Ovary (tissue), 7 donors: ENCODE measurements at regions not wholly inside any gene's neighbourhood (a gene's known extent, or its start where the extent isn't known, plus 50 kb on each side); places are given as distances from the start of the nearest gene placed in this dataset.
"Not testable (repeated sequence)": the region's sequence is repeated elsewhere in the genome, so short reads cannot be mapped to it uniquely, and the experiment has no call there.

Experiments
- DNase-seq, 5 donors: peaks; one replicate each; pipeline ENCODE4 v3.0.0-alpha.2; 2019 to 2020
- H3K27ac ChIP-seq, 2 donors: fragments of 200-600 bp; one replicate each; pipeline versions ENCODE4 v1.5.1 to v1.8.0; 2019 to 2022
- H3K27me3 ChIP-seq: fragments of 200-600 bp; one replicate; pipeline ENCODE4 v1.8.0; 2022
- H3K36me3 ChIP-seq: fragments of 200-600 bp; sonication (generic); one replicate; pipeline ENCODE4 v1.5.1; 2019
- H3K4me1 ChIP-seq: one replicate; pipeline ENCODE4 v1.8.1; 2013; ENCODE audit warnings: mild to moderate bottlenecking, moderate library complexity; ENCODE audit not compliant: insufficient read depth
- H3K4me3 ChIP-seq: fragments of 200-600 bp; sonication (generic); one replicate; pipeline ENCODE4 v1.5.1; 2017
- H3K9me3 ChIP-seq, 2 donors: fragments of 200-600 bp in 1 of 2; sonication (generic) in 1 of 2; one replicate each; pipeline versions ENCODE4 v1.5.1 to v1.8.1; 2013 to 2019; ENCODE audit warnings: mild to moderate bottlenecking in 1 of 2, moderate library complexity in 1 of 2
- CTCF ChIP-seq, 3 donors: fragments of 450-650 bp in 2 of 3; fragments of 200-600 bp in 1 of 3; IDR thresholded peaks; one replicate each; pipeline versions ENCODE4 v1.5.1 to v1.8.0; 2016 to 2022; ENCODE audit warnings: antibody characterized with exemption in 3 of 3, mild to moderate bottlenecking in 1 of 3
- EP300 ChIP-seq: sonication (generic); formaldehyde crosslinking; IDR thresholded peaks from one replicate; pipeline ENCODE4 v1.6.1; 2017; ENCODE audit warnings: antibody characterized with exemption
- POLR2A ChIP-seq: fragments of 450-650 bp; IDR thresholded peaks from one replicate; pipeline ENCODE4 v1.6.1; 2017; ENCODE audit warnings: antibody characterized with exemption, mild to moderate bottlenecking, moderate library complexity
- WGBS, 3 donors: extraction: QIAGEN DNeasy Blood & Tissue Kit in 1 of 3; methylation state at CpG; one replicate each; pipeline versions ENCODE4 v1.1.5 to v1.1.7; 2013 to 2017; 5-methylcytosine and 5-hydroxymethylcytosine counted together
- intact Hi-C, 4 donors: fragments of 100-400 bp; cut with DNase I; formaldehyde crosslinking; loops; one replicate each; pipeline versions ENCODE4 v1.11.0 to v1.15.1; 2022 to 2023
- donor health status: DM: no; HTN: no; CAD: no; lungs with moderate emphysema.
- donor health status: DM: no; HTN: no; CAD: no.
- donor health status: Bipolar disorder and iron deficiency.
- donor health status: DM: no; HTN: no; CAD: no.
- donor health status: DM: yes; HTN: yes; CAD: no.

GRCh38 chr18:47644896-47645295 lies 285.6 kb downstream of the SMAD2 start:
- DNase-seq: no peak
- Histone ChIP-seq H3K4me3 (no peak overlapping the region), H3K9me3 (no peaks in the 10 kb centered on the region), H3K27ac (no peak overlapping the region), H3K4me1 (no peaks in the 10 kb centered on the region), H3K27me3 (no peaks in the 10 kb centered on the region), H3K36me3 (no peaks in the 10 kb centered on the region)
- intact Hi-C loops: no loop called here
- 51 to 66% (median 53%) methylated on average over 1 of the region's 1 CpG for WGBS, 3 donors
- TF ChIP-seq POLR2A: no peak
- TF ChIP-seq EP300: no peak
- TF ChIP-seq CTCF (IDR thresholded peaks at IDR 0.05): no peak

- DNase-seq, intact Hi-C loops, H3K27me3 ChIP-seq, H3K4me3 ChIP-seq, H3K36me3 ChIP-seq, H3K4me1 ChIP-seq, H3K27ac ChIP-seq, H3K9me3 ChIP-seq: not testable (repeated sequence)
- 83 to 96% (median 89%) methylated on average over 8 to 10 of the region's 10 CpGs for WGBS, 3 donors
These were observed 292.9 kb downstream of the SMAD2 start for GRCh38 chr18:47637551-47637950.

- Histone ChIP-seq H3K27me3 (no peaks in the 10 kb centered on the region), H3K27ac (no peak overlapping the region), H3K9me3 (no peaks in the 10 kb centered on the region), H3K4me3 (no peak overlapping the region), H3K4me1 (no peaks in the 10 kb centered on the region), H3K36me3 (no peaks in the 10 kb centered on the region)
- WGBS, 3 donors: 81 to 87% (median 83%) methylated on average over 6 of the region's 6 CpGs
- no peak for TF ChIP-seq EP300
- no peak for TF ChIP-seq CTCF (IDR thresholded peaks at IDR 0.05)
- no peak for TF ChIP-seq POLR2A
- no peak for DNase-seq
- intact Hi-C loops: no loop called here
These were observed 295.0 kb downstream of the SMAD2 start for GRCh38 chr18:47635416-47635815.

GRCh38 chr18:47632970-47633635 lies 297.4 kb downstream of the SMAD2 start:
- Histone ChIP-seq H3K4me1 (no peaks in the 10 kb centered on the region), H3K9me3 (no peaks in the 10 kb centered on the region), H3K27ac (no peak overlapping the region), H3K36me3 (no peaks in the 10 kb centered on the region), H3K27me3 (no peaks in the 10 kb centered on the region), H3K4me3 (no peak overlapping the region)
- intact Hi-C loops: no loop called here
- WGBS, 3 donors: 38 to 53% (median 47%) methylated on average over 2 of the region's 2 CpGs
- TF ChIP-seq POLR2A (no peak), CTCF (IDR thresholded peaks at IDR 0.05) (no peak), EP300 (no peak)
- no peak for DNase-seq

- WGBS, 3 donors: 39 to 54% (median 43%) methylated on average over 5 of the region's 5 CpGs
These were observed 301.6 kb downstream of the SMAD2 start for GRCh38 chr18:47628893-47629292.

More at GRCh38 chr18:47628893-47629292, 301.6 kb downstream of the SMAD2 start:
- no peaks in the 10 kb centered on the region for H3K36me3 ChIP-seq
- no peaks in the 10 kb centered on the region for H3K4me1 ChIP-seq
- TF ChIP-seq POLR2A (no peak), EP300 (no peak), CTCF (IDR thresholded peaks at IDR 0.05) (no peak)
- H3K27me3 ChIP-seq: no peaks in the 10 kb centered on the region
- intact Hi-C loops: no loop called here
- no peak overlapping the region for H3K4me3 ChIP-seq
- H3K27ac ChIP-seq: no peak overlapping the region
- H3K9me3 ChIP-seq: no peaks in the 10 kb centered on the region
- no peak for DNase-seq
